ENCODE measurements at regions not wholly inside any gene's neighbourhood (a gene's known extent, or its start where the extent isn't known, plus 50 kb on each side); places are given as distances from the start of the nearest gene placed in this dataset.

DNA sequence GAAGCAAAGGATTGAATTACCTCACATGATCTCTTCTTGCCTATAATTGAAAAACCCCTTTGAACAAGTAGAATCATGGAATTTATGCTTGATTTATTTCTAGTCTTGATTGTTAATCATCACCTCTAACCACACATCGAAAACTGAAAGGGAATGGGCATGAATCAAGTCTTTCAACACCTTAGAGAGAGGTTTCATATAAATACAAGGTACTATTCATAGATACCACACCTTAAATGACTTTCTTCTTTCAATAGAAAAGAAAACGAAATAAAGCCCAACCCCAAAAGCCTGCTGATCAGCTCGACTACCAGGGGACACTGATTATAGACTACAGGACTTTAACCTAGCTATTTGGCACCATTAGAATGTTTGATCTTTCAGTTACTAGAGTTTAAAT lies 128.6 kb upstream of the PTPRZ1 start:
- ChIA-PET CTCF (interaction anchor here (3.0 kb wide), 1 partner anchor 250 kb away, joined by 16 read pairs; no protein-coding TSS in a partner anchor), POLR2A (no interaction called here)
- no peaks in the 10 kb centered on the region for H3K79me2 ChIP-seq (ENCODE audit: control insufficient read depth, insufficient read depth, low read length)
- no peaks in the 10 kb centered on the region for H4K20me1 ChIP-seq (replicated peaks; ENCODE audit: control insufficient read depth, extremely low read depth, insufficient read depth, low read length)
- H2AFZ ChIP-seq (ENCODE audit: low read depth, low read length), result no peak overlapping the region
- BruUV-seq (replicated peaks), result no TSS peak
- H3K4me2 ChIP-seq (ENCODE audit: insufficient read depth, low read length), result no peak overlapping the region
- H3K27ac ChIP-seq (ENCODE audit: insufficient read depth, low read depth, low read length), result no peak overlapping the region
- no peaks in the 10 kb centered on the region for H3K4me1 ChIP-seq (ENCODE audit: control insufficient read depth, extremely low read depth, insufficient read depth, low read length)
- intact Hi-C loops (cut with micrococcal nuclease), result no loop called here
- no peak overlapping the region for H3K4me3 ChIP-seq (replicated peaks in 1 of 3; ENCODE audit: insufficient read depth in 1 of 3, low read depth in 1 of 3, low read length in 3 of 3)
- no peaks in the 10 kb centered on the region for H3K9me1 ChIP-seq (replicated peaks; ENCODE audit: control insufficient read depth, extremely low read depth, insufficient read depth, low read length)
- H3K9me3 ChIP-seq (replicated peaks; ENCODE audit: control insufficient read depth, insufficient read depth, low read length), result no peaks in the 10 kb centered on the region
- dilution Hi-C loops (cut with MboI; ENCODE audit: extremely low pct_ligation_motif_present, low sequenced_read_pairs), result no loop called here
- H3K9ac ChIP-seq (replicated peaks; ENCODE audit: extremely low read depth, insufficient read depth, low read length), result no peak overlapping the region
- H3K36me3 ChIP-seq (ENCODE audit: control insufficient read depth in 2 of 2, extremely low read depth in 1 of 2, insufficient read depth in 2 of 2, low read length in 2 of 2), result no peaks in the 10 kb centered on the region
- DNase-seq (ENCODE audit: low read depth, low spot score) (no peak), FAIRE-seq (no peak)
- no peak for TF ChIP-seq POLR2A (IDR thresholded peaks at IDR 0.05; ENCODE audit: low read depth, low read length)
- no peak for TF ChIP-seq GATA2 (IDR thresholded peaks at IDR 0.05; ENCODE audit: insufficient read depth, insufficient read length, low read depth, low read length)
- no peak for TF ChIP-seq JUN (IDR thresholded peaks at IDR 0.05; ENCODE audit: borderline replicate concordance, insufficient read depth, insufficient read length, low read depth)
- no peak for TF ChIP-seq POLR2AphosphoS5 (IDR thresholded peaks at IDR 0.05; ENCODE audit: insufficient read depth, low read depth, low read length)
- no peak for TF ChIP-seq MYC (IDR thresholded peaks at IDR 0.05; ENCODE audit: low read depth, low read length)
- TF ChIP-seq, protein P1, sequence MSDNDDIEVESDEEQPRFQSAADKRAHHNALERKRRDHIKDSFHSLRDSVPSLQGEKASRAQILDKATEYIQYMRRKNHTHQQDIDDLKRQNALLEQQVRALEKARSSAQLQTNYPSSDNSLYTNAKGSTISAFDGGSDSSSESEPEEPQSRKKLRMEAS (IDR thresholded peaks at IDR 0.05; ENCODE audit: insufficient read depth, insufficient read length), result no peak
- TF ChIP-seq, protein P2, sequence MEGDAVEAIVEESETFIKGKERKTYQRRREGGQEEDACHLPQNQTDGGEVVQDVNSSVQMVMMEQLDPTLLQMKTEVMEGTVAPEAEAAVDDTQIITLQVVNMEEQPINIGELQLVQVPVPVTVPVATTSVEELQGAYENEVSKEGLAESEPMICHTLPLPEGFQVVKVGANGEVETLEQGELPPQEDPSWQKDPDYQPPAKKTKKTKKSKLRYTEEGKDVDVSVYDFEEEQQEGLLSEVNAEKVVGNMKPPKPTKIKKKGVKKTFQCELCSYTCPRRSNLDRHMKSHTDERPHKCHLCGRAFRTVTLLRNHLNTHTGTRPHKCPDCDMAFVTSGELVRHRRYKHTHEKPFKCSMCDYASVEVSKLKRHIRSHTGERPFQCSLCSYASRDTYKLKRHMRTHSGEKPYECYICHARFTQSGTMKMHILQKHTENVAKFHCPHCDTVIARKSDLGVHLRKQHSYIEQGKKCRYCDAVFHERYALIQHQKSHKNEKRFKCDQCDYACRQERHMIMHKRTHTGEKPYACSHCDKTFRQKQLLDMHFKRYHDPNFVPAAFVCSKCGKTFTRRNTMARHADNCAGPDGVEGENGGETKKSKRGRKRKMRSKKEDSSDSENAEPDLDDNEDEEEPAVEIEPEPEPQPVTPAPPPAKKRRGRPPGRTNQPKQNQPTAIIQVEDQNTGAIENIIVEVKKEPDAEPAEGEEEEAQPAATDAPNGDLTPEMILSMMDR (IDR thresholded peaks at IDR 0.05; ENCODE audit: extremely low read depth in 1 of 2, insufficient read depth in 1 of 2, low read depth in 1 of 2, low read length in 2 of 2), result no peak
- TF ChIP-seq EZH2 (IDR thresholded peaks at IDR 0.05; ENCODE audit: borderline replicate concordance, low read depth, low read length, severe bottlenecking), result no peak
- no peak for TF ChIP-seq FOS (IDR thresholded peaks at IDR 0.05; ENCODE audit: borderline replicate concordance, insufficient read depth, low read length)
- H3K27me3 ChIP-seq (ENCODE audit: control insufficient read depth in 2 of 2, insufficient read depth in 2 of 2, low read length in 2 of 2), result no peaks in the 10 kb centered on the region
